CD4-positive, alpha-beta T cell treated with Interleukin-17A for 4 hours (primary cell): ENCODE measurements at regions not wholly inside any gene's neighbourhood (a gene's known extent, or its start where the extent isn't known, plus 50 kb on each side); places are given as distances from the start of the nearest gene placed in this dataset.
A peak's percentile ranks its signal among the peaks of the same experiment; 100 is the strongest.
"Not testable (repeated sequence)": the region's sequence is repeated elsewhere in the genome, so short reads cannot be mapped to it uniquely, and the experiment has no call there.

Experiments
- DNase-seq: peaks from one replicate; pipeline ENCODE4 v3.0.0-alpha.2; 2020; ENCODE audit warnings: mixed read lengths

DNA sequence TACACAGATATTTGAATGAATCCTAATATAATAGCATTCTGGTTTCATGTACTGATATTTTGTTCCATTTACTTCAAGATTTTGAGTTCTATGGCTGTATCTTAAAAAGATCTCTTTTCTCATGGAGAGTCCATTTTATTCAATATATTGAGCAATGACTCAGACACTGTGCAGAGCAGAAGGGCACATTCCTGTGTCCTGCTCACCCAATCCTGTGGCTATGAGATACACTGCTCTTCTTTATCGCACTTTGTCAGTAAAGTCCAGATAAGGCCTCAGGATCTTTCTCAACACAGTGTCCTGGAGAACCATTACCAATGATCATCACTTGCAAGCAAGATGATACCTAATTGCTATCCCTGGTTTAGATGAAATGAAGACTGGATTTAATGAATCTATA, 155.0 kb downstream of the CYSLTR2 start:
- no peak for DNase-seq

DNA sequence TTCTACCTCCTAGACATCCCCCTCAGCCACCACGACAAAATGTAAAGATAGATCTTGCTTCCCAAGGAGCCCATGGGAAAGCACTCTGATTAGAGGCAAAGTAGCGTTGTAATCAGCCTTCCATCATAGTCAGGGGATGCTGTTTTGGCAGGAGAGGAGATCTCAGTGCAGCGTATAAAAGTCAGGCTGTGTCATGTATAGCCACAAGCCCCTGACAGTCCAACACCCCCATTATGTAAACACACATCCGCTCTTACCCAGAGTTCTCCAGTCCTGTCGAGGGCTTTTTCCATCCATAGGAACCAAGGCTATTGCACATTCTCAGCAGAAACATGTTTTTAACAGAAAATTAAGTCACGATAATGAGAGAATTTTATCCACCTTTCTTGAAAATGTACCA, 156.3 kb downstream of the CYSLTR2 start:
- no peak for DNase-seq

DNA sequence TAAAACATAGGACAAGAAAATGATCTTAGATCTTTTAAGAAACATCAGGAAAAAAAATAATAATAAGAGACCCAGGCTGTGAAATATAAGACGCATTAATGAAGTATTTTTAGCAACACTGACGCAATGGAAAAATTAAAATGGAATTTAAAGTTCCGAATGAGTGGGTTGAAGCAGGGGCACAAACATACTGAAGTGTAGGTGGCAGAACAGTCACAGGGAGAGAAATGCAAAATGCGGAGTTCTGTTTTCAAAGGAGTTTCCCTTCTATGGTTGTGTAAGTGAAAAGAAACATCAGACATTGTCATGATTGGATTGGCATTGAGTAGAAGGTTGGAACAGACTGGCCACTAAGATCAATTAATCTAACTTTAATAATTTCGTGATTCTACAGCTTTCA, 159.8 kb downstream of the CYSLTR2 start:
- DNase-seq, result no peak

DNA sequence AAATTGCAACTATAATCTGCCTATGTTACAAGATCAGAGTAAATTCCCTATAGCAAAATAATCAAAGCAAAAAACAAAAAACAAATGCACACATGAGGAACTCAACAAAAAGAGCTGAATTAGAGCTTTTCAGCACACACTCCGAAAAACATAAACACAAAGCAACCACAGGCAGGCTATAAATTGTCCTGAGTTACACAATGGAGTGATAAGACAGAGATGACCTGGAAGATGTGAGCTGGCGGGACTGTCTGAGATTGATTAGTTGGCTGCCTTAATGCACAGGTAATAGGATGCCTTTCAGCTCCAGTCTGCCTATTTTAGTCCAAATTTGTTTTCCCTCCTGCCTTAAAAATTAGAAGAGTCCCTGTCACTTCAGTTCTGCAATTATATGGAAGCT, 159.0 kb upstream of the FNDC3A start:
- DNase-seq, result no peak

DNA sequence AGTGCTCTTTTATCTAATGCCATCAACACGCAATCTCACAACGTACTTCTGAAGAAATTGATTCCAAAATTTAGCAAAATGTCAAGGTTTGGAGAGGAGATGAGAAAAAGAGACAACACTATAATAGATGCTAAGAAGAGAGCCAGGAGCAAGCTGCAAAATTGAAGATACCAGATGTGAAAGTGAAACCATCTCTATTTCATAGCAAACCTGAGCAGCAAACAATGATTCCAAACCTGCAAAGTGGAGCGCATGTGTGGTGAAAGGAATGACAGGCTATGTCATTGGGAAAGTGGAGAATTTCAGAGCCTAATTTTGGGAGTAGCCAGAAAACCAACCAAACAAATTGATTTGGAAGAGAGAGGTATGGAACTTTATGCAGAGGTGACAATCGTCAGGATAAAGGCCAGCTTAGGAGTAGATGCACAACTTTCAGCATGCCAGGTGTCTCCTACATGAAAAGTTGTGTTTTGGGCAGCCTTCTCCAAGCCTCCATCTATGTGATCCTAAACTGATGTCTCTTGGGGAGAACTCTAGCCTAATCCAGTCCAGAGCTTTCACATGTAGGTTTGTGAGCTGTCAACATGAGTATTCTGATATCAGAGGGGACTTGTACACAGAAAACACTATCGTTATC, 158.4 kb upstream of the FNDC3A start:
- peak; percentile 9 for DNase-seq

DNA sequence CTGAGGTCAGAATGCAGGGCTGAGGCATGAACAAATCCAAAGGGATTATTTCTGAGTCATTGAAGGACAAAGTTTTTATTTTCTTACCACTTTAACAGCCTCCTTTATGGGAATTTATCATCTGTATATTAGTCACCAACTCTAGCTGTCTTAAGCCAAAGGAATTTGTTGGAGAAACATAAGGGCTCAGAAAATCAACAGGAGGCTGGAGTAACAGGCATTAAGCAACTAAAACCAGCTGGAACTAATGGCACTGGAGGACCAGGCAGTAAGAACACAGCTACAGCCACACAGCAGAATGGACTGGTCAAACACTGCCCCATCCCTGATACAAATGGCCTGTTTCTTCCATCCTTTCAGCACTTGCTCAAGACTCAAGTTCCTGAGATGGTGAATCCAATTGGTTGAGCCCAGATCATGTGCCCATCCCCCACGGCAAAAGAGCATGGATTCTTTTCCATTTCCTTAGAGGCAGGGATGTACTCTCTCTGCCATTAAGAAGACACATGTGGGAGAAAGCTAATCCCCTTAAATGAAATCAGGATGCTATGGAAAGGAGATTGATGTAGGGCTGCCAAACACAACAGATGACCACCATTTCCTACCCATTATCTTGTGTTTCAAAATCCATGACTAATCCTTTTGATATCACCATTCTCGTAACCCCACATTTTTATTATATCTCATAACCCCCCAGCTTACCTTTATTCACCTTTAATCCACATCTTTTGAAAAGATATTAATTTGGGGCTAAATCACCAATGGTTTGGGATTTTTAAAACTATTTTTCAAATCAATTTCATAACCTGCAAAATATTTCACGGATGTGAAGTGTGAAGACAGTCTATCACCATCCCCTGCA, 157.0 kb upstream of the FNDC3A start:
- DNase-seq, result no peak

DNA sequence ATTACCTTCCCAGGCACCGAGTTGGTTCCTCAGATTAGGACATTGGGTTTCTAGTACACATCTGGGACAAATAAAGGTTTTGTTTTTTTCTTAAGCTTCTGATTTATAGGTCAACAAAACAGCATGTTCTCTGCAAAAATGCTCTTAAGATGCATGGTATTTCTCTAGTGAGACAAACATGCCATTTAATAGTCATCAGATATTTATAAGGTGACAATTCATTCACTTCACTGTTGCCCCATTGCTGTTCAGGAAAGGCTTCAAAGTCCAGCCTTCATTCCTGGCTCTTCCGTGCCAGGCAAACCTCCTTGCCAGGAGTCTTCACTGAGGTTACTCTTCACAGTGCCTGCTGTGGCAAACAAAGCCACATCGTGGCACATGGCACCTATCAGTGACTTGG, 156.3 kb upstream of the FNDC3A start:
- no peak for DNase-seq

DNA sequence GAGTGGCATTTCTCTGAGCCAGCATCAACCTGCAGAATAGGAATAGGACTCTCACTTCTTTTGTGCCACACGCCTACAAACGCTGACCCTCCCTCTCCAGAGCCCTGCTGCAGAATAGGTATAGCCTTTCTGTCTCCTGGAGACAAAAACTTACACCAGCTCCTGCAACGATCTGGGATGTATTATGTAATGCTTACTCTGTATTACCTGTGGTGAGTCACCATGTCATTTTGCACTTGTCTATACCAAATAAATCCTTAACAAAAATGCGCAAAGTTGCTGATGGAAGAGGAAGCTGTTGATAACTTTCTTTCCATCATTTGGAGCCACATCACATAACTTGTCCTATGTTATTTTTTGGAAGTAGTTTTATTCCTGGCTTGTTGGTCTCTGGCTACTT, 155.8 kb upstream of the FNDC3A start:
- no peak for DNase-seq

DNA sequence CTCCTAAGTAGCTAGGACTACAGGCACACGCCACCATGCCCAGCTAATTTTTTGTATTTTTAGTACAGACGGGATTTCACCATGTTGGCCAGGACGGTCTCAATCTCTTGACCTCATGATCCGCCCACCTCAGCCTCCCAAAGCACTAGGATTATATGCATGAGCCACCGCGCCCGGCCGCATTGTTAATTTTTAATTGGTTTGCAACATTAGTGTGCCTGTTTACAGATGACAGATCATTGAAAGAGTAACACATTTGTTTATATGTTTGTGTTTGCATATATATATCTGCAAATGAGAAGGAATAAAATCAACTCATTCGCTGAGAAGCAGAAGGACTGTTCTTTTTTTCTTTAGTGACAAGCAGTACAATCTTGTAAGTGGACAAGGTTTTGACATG, 152.2 kb upstream of the FNDC3A start:
- not testable (repeated sequence) for DNase-seq

DNA sequence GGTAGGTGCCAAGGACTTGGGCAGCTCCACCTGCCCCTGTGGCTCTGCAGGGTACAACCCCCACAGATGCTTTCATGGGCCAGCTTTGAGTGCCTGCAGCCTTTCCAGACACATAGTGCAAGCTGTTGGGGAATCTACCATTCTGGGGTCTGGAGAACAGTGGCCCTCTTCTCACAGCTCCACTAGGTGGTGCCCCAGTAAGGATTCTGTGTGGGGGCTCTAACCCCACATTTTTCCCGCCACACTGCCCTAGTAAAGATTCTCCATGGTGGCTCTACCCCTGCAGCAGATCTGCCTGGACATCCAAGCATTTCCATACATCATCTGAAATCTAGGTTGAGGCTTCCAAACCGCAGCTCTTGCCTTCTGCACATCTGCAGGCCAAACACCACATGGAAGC, 149.7 kb upstream of the FNDC3A start:
- no peak for DNase-seq

DNA sequence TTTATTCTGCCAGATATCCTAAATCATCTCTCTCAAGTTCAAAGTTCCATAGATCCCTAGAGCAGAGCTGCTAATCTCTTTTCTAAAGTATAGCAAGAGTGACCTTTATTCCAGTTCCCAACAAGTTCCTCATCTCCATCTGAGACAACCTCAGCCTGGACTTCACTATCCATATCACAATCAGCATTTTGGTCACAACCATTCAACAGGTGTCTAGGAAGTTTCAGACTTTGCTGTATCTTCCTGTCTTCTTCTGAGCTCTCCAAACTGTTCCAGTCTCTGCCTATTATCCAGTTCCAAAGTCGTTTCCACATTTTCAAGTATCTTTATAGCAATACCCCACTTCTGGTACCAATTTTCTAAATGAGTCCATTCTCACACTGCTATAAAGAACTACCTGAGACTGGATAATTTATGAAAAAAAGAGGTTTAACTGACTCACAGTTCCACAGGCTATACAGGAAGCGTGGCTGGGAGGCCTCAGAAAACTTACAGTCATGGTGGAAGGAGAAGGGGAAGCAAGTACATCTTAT, 148.7 kb upstream of the FNDC3A start:
- DNase-seq, result not testable (repeated sequence)

DNA sequence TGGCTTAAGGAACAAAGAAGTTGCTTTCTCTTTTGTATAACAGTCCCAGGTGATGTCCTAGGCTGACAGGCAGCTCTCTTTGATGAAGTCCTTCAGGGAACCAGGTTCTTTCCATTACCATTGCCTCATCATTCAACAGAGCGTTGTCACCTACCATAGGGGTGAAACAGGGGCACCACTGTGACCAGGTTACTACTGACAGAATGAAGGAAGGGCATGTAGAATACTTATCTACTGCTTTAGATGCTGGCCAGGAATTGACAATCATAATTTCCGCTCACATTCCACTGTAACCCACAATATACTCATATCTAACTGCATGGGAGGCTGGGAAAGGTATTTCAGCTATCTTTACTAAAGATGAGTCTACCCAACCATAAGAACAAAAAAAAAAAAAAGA, 148.0 kb upstream of the FNDC3A start:
- no peak for DNase-seq

DNA sequence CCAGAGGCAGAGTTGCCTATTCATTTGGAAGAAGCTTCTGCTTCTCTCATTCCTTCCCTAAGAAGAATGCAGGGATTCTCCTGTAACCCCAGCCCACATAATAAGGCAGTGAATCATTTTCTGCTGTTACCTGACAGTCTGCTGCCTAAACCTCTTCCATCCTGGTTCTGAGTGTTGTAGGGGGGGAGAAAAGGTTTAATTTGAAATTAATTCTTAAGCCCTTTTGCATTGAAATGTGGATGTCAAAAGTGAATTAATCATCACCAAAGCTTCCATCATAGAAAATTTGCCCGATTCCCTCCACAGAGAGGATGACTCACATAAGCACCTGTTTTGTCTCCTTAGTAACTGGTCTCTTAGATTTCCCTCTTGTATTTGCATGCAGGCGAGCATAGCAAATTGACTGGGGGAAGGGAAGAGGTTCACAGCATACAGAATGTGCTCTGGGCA, 146.7 kb upstream of the FNDC3A start:
- DNase-seq, result peak; percentile 8

DNA sequence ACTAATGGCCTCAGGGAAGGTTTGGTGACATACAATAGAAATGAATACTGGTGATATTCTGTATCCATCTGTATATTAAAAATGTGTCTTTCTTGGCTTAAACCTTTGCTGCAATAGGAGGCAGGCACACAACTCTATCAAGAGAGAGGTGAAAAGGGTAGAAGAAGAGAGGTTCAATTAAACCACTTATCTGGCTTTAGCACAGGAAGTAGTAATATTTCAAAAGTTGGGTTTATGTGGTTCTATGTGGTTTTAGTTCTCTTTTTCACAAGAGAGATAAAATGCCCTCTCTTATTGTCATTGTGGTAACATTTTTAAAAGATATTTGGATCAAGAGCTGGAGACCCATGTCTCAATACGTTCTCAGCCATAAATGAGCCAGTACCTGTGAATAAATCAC, 146.2 kb upstream of the FNDC3A start:
- no peak for DNase-seq

DNA sequence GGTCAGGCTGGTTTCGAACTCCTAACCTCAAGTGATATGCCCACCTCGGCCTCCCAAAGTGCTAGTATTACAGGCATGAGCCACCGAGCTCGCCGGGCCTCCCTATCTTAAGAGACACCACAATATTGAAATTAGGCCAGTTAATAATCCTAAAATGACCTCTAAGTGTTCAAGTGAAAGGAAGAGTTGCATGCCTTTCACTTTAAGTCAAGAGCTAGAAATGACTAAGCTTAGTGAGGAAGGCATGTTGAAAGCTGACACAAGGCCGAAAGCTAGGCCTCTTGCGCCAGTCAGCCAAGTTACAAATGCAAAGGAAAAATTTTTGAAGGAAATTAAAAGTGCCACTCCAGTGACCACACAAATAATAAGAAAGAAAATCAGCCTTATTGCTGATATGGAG, 144.5 kb upstream of the FNDC3A start:
- no peak for DNase-seq

DNA sequence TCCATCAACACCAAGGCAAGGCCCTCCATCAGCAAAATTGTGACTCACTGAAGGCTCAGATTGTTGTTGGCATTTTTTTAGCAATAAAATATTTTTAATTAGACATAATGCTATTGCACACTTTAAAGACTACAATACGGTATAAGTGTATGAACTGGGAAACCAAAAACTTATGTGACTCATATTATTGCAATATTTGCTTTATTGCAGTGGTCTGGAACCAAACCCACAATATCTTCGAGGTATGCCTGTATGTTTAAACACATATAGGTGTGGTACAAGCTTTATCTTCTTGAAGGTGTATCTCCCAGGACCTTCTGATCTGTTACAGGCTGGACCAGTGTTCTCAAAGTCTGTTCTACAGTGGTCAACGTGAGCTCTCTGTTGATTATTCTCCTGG, 142.3 kb upstream of the FNDC3A start:
- DNase-seq, result no peak

DNA sequence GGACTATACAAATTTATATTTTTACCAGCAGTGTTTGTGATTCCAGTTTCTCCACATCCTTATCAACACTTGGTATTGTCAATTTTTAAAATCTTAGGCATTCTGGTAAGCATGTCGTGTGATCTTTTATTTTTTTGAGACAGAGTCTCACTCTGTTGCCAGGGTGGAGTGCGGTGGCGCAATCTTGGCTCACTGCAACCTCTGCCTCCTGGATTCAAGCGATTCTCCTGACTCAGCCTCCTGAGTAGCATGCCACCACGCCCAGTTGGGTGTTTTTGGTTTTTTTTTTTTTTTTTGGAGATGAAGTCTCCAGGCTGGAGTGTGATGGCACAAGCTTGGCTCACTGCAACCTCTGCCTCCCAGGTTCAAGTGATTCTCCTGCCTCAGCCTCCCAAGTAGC, 140.4 kb upstream of the FNDC3A start:
- DNase-seq, result not testable (repeated sequence)

DNA sequence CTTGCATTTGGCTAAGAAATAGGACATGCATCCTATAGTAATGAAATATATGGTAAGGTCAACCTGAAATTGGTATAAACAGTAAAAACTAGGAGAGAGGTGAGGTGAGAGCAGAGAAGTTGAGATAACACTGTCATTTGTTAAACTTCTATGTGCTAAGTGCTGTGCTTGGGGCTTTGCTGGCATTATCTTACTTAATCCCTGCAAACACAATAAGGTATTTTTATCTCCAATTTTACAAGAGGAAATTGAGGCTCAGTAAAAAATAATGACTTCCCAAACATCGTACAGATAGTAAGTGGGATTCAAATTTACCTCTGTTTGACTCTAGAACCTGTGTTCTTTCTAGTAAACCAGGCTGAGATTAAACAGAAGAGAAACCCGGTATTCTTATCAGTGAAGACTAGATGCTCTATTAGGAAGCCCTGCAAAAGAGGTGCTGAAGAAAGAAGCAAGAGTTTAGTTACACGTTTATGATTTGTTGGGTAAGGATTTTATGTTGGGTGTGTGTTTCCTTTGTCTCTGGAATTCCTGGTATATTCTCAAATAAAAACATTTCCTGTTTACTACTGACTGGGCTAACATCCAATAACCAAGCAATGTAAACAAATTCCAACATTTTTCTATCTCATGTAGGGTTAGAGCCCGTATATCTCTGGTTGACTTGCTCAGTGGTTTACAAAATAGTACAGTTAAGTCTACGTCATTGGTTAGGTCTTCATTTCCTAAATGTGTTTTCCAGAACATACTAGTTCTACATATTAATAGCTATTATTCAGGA, 137.3 kb upstream of the FNDC3A start:
- DNase-seq, result no peak

DNA sequence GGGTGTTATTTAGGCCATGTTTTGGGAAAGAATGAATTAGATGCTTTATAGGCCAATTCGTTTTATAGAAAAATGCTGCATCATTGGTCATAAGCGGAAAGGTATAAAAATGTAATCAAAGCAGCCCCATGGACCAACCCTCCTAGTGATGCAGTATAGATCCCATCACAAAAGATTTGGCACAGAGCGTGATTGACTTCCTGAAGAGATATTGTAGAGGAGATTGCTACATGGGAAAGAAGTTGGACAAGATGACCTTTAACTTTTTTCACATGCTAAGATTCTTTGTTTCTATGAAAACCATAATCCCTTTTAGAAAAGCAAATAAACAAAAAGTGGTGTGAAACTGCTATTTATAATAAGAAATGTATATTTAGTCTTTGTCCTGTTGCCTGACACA, 136.5 kb upstream of the FNDC3A start:
- no peak for DNase-seq

DNA sequence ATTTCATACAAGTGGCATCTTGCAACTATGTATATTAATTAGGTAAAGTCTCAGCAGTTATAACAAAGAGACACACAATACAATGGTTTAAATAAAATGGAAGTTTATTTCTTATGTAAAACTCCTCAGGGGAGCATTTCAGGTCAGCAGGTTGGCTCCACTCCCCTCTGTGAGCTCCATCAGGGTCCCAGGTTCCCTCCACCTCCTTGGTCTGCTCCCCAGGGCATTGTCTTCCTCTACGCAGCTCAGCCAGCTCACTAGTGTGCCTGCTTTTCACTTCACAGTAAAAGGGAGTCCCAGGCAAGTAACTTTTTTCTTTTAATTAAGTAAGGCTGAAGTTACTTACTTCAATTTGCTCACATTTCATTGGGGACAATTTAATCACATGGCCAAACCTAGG, 135.3 kb upstream of the FNDC3A start:
- no peak for DNase-seq

DNA sequence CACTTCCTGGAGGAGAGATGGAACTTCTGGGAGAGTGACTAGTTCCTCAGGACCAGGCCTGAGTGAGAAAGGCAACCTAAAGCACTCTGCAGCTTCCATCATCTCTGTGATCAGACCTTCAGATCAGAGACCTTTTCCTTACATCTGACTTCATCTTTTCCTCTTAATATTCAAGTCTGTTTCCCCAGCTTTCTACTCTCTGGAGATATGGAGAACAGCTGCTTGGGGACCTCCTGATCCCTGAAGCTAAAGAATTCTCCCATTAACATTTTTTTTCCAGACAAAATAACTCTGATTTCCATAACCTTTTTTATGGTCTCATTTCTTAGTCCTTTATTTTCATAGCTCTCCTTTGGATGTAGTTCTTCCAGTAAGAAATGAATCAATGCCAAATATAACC, 133.4 kb upstream of the FNDC3A start:
- DNase-seq, result no peak

DNA sequence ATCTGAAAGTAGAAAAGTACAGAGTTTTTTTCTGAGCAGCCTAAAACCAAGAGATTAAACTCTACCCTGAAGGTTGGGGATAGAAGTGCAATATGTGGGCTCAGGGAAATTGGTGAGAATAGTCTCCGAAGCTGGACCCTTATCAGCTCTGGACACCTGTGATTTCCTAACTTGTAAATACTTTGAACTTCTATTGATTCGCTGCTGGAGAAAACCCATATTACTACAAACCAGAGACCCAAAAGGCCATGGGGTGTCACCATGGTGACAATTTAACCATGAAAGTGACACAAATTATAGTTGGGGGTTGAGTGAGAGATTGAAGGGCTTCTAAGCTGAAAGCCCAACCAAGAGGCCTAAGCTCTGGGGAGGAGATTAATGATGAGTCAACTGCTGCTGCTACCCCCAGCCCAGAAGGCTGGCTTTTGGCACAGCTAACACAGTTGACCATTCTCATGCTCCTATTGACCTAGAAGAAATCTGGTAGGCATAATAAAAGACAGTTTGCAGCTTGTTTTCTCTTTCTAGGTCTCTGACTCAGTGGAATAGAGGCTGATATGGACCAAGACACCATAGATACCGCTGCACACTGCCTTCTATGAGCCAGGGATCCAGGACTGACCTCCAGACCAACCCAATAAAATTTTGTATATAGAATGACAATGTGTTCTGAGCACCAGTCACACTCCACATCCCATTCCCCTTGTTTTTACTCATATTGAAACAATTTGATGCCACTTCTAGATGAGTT, 131.9 kb upstream of the FNDC3A start:
- DNase-seq, result no peak

DNA sequence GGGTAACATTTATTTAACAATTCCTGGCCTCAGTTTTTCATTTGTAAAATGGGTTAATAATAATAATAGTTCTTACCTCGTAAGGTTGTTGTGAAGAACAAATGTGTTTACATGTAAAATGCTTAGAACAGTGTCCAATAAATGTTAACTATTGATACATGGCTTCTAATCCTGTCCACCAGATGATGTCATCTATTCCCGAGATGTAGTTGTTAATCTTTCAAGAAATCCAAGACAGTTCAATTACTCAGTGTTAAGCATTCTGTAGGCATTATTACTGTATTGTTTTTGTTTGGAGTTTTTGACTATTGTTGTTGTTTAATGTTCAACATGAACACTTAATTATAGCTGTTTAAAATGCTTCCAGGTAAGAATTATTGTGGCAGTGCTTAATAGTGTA, 131.0 kb upstream of the FNDC3A start:
- no peak for DNase-seq
